ENCODE measurements at regions not wholly inside any gene's neighbourhood (a gene's known extent, or its start where the extent isn't known, plus 50 kb on each side); places are given as distances from the start of the nearest gene placed in this dataset.

DNA sequence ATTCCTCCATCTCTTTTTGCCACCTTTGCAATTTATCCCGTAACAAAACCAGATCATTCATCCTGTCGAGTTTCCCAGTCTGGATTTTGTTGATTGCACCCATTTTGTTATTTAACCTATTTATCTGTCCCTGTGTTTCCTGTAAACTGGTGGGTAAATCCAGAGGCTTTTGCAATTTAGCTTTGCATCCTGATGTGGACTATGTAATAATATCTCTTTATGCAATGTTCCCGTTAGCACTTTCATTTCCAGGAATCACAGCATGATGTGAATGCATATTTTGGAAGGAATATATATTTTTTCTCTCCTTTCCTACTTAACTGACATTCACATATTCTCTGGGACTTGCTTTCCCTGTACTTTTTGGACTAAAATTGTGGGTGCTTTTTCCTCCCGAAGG is 240.3 kb upstream of the GAS1 start:
- Histone ChIP-seq H3K9ac (ENCODE audit: extremely low read depth, insufficient read length, low read length) (no peak overlapping the region), H3K18ac (ENCODE audit: insufficient read length, low read depth, low read length) (no peak overlapping the region), H3K4me2 (ENCODE audit: insufficient read depth, insufficient read length, low read length) (no peak overlapping the region), H2BK15ac (ENCODE audit: low read depth, low read length) (no peak overlapping the region), H3K27me3 (ENCODE audit: insufficient read depth, low read length) (no peaks in the 10 kb centered on the region), H2BK5ac (ENCODE audit: insufficient read length, low read length) (no peak overlapping the region), H2AK5ac (ENCODE audit: insufficient read length, low read length) (no peak overlapping the region), H3K79me1 (ENCODE audit: insufficient read depth, low read depth, low read length, poor library complexity, severe bottlenecking) (no peaks in the 10 kb centered on the region), H3K23ac (ENCODE audit: insufficient read length, low read depth, low read length) (no peak overlapping the region), H4K20me1 (ENCODE audit: control insufficient read depth, insufficient read depth, insufficient read length) (no peaks in the 10 kb centered on the region), H3T11ph (ENCODE audit: low read length) (no peak overlapping the region), H3K56ac (ENCODE audit: insufficient read length, low read depth, low read length) (no peak overlapping the region), H4K8ac (replicated peaks; ENCODE audit: insufficient read length, low read depth, low read length) (no peak overlapping the region), H2BK12ac (ENCODE audit: insufficient read length, low read depth, low read length) (no peak overlapping the region), H3K14ac (ENCODE audit: insufficient read depth, low read length) (no peak overlapping the region), H3K27ac (ENCODE audit: insufficient read length, low read depth, low read length) (no peak overlapping the region), H3K4ac (ENCODE audit: low read depth, low read length) (no peak overlapping the region), H3K79me2 (ENCODE audit: insufficient read depth, low read length) (no peaks in the 10 kb centered on the region), H2BK120ac (ENCODE audit: low read depth, low read length, poor library complexity, severe bottlenecking) (no peak overlapping the region), H4K5ac (ENCODE audit: insufficient read length, low read depth, low read length) (no peak overlapping the region), H2BK20ac (ENCODE audit: low read depth, low read length, poor library complexity, severe bottlenecking) (no peak overlapping the region), H2AFZ (ENCODE audit: low read length) (no peak overlapping the region), H3K4me1 (ENCODE audit: insufficient read depth, low read length) (peaks cover 6% of the 10 kb centered on the region), H3K9me3 (ENCODE audit: control insufficient read depth, low read depth, low read length) (no peaks in the 10 kb centered on the region), H4K91ac (ENCODE audit: insufficient read length, low read depth, low read length) (no peak overlapping the region), H3K23me2 (ENCODE audit: insufficient read length, low read depth, low read length, poor library complexity, severe bottlenecking) (no peaks in the 10 kb centered on the region)
- no CpG with 5 or more reads among the region's 4 CpGs for WGBS (ENCODE audit: extremely low coverage, insufficient read length, low lambda C conversion rate)
- Mint-ChIP-seq H3K27ac (no peak overlapping the region), H3K4me3 (no peak overlapping the region), H3K27me3 (ENCODE audit: low read depth) (no peaks in the 10 kb centered on the region), H3K36me3 (ENCODE audit: insufficient read depth in 1 of 3, low read depth in 3 of 3) (no peaks in the 10 kb centered on the region), H3K4me1 (peaks cover 3 to 7% of the 10 kb centered on the region in 2 experiments; a peak in 2 of 4 replicates), H3K9me3 (no peaks in the 10 kb centered on the region)
- TF ChIP-seq, protein P1, sequence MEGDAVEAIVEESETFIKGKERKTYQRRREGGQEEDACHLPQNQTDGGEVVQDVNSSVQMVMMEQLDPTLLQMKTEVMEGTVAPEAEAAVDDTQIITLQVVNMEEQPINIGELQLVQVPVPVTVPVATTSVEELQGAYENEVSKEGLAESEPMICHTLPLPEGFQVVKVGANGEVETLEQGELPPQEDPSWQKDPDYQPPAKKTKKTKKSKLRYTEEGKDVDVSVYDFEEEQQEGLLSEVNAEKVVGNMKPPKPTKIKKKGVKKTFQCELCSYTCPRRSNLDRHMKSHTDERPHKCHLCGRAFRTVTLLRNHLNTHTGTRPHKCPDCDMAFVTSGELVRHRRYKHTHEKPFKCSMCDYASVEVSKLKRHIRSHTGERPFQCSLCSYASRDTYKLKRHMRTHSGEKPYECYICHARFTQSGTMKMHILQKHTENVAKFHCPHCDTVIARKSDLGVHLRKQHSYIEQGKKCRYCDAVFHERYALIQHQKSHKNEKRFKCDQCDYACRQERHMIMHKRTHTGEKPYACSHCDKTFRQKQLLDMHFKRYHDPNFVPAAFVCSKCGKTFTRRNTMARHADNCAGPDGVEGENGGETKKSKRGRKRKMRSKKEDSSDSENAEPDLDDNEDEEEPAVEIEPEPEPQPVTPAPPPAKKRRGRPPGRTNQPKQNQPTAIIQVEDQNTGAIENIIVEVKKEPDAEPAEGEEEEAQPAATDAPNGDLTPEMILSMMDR (conservative IDR thresholded peaks at IDR 0.05) = no peak
- DNase-seq = no peak
